T-cell (primary cell): ENCODE measurements at regions not wholly inside any gene's neighbourhood (a gene's known extent, or its start where the extent isn't known, plus 50 kb on each side); places are given as distances from the start of the nearest gene placed in this dataset.

ENCODE experiments used
- ATAC-seq, 4 experiments: fragments of 200-7000 bp in 3 of 4; fragments of 150-1000 bp in 1 of 4; cut with Tn5 transposase; replicated peaks in 1 of 4; 1 replicate in 3 of 4; 2 replicates in 1 of 4; pipeline ENCODE4 v1.10.0; 2021; ENCODE audit warnings: moderate library complexity in 3 of 4, mild to moderate bottlenecking in 2 of 4, moderate number of reproducible peaks in 1 of 4
- CTCF ChIA-PET, 2 donors: fragments of 300-600 bp; sonication (Branson Sonifier 250); formaldehyde crosslinking; loops; one replicate each; lab custom pipeline; 2022; ENCODE audit warnings: antibody characterized with exemption in 2 of 2; lab: Charles Lee
- POLR2A ChIA-PET, 2 donors: fragments of 300-600 bp; sonication (Branson Sonifier 250); formaldehyde crosslinking; loops; one replicate each; lab custom pipeline; 2022; ENCODE audit warnings: antibody characterized with exemption in 2 of 2; lab: Charles Lee
- DNase-seq, 35 experiments: peaks; one replicate each; pipeline versions ENCODE4 v3.0.0 to v3.0.0-alpha.2; 2013 to 2023
- H3K27ac ChIP-seq: one replicate; pipeline ENCODE4 v1.5.1; 2013; ENCODE audit warnings: low read length
- H3K27me3 ChIP-seq, 2 experiments: replicated peaks in 1 of 2; 1 replicate in 1 of 2; 2 replicates in 1 of 2; pipeline versions ENCODE4 v1.6.1 to v1.7.0; 2013; ENCODE audit warnings: low read length in 1 of 2, mixed read lengths in 1 of 2; ENCODE audit not compliant: control insufficient read depth in 2 of 2, insufficient read depth in 2 of 2; ENCODE audit errors: extremely low read depth in 1 of 2
- H3K36me3 ChIP-seq, 2 donors: 1 replicate in 1 of 2; 2 replicates in 1 of 2; pipeline versions ENCODE4 v1.6.1 to v1.7.0; 2013; ENCODE audit warnings: low read length in 1 of 2; ENCODE audit not compliant: control insufficient read depth in 2 of 2, insufficient read depth in 1 of 2; ENCODE audit errors: extremely low read depth in 1 of 2
- H3K4me1 ChIP-seq, 2 experiments: 1 replicate in 1 of 2; 2 replicates in 1 of 2; pipeline versions ENCODE4 v1.6.1 to v1.7.0; 2013; ENCODE audit warnings: low read length in 2 of 2, mixed read lengths in 1 of 2; ENCODE audit not compliant: insufficient read depth in 2 of 2, control insufficient read depth in 1 of 2; ENCODE audit errors: extremely low read depth in 1 of 2
- H3K4me3 ChIP-seq, 2 donors: 1 replicate in 1 of 2; 2 replicates in 1 of 2; pipeline versions ENCODE4 v1.5.1 to v1.7.0; 2013; ENCODE audit warnings: mild to moderate bottlenecking in 2 of 2, low read length in 1 of 2, moderate library complexity in 1 of 2; ENCODE audit not compliant: control insufficient read depth in 1 of 2; ENCODE audit errors: extremely low read depth in 1 of 2
- H3K9me3 ChIP-seq: 2 replicates; pipeline ENCODE4 v1.7.0; 2013
- H3K27ac Mint-ChIP-seq, 2 donors: one replicate each; pipeline ENCODE4 v1.8.0; 2020 to 2021; ENCODE audit warnings: mild to moderate bottlenecking in 2 of 2, mixed read lengths in 2 of 2
- H3K27me3 Mint-ChIP-seq, 2 donors: one replicate each; pipeline ENCODE4 v1.8.0; 2021 to 2022; ENCODE audit warnings: mixed read lengths in 2 of 2
- H3K36me3 Mint-ChIP-seq: one replicate; pipeline ENCODE4 v1.8.0; 2021; ENCODE audit warnings: mixed read lengths
- H3K4me1 Mint-ChIP-seq, 3 donors: one replicate each; pipeline ENCODE4 v1.8.0; 2020 to 2022; ENCODE audit warnings: mixed read lengths in 3 of 3, mild to moderate bottlenecking in 1 of 3
- H3K4me3 Mint-ChIP-seq, 3 donors: one replicate each; pipeline ENCODE4 v1.8.0; 2020 to 2022; ENCODE audit warnings: mild to moderate bottlenecking in 3 of 3, mixed read lengths in 3 of 3, moderate library complexity in 3 of 3
- H3K9me3 Mint-ChIP-seq, 3 donors: one replicate each; pipeline ENCODE4 v1.8.0; 2020 to 2022; ENCODE audit warnings: mixed read lengths in 3 of 3
- WGBS: methylation state at CpG from one replicate; pipeline ENCODE4 v1.1.5; 2013; ENCODE audit warnings: missing lambda C conversion rate; ENCODE audit not compliant: insufficient coverage; 5-methylcytosine and 5-hydroxymethylcytosine counted together

- no peaks in the 10 kb centered on the region for H3K36me3 Mint-ChIP-seq
- no peaks in the 10 kb centered on the region for H3K36me3 ChIP-seq
- no peaks in the 10 kb centered on the region for H3K4me1 ChIP-seq
- H3K9me3 ChIP-seq: no peaks in the 10 kb centered on the region
- POLR2A ChIA-PET: no interaction called here
- H3K9me3 Mint-ChIP-seq: peaks cover 0 to 8% (median 6%) of the 10 kb centered on the region in 3 donors
- DNase-seq (no peak), ATAC-seq (no peak)
- H3K27me3 Mint-ChIP-seq: no peaks in the 10 kb centered on the region
- no peak overlapping the region for H3K27ac ChIP-seq
- H3K27ac Mint-ChIP-seq: no peak overlapping the region
- WGBS: 100% methylated on average over 1 of the region's 1 CpG
- no peak overlapping the region for H3K4me3 Mint-ChIP-seq
- H3K27me3 ChIP-seq: no peaks in the 10 kb centered on the region
- H3K4me1 Mint-ChIP-seq: no peaks in the 10 kb centered on the region
- CTCF ChIA-PET: no interaction called here
- no peak overlapping the region for H3K4me3 ChIP-seq
Measured at GRCh38 chr5:120926471-120926870, 462.4 kb downstream of the PRR16 start.

- Mint-ChIP-seq H3K36me3 (no peaks in the 10 kb centered on the region), H3K4me1 (no peaks in the 10 kb centered on the region), H3K27me3 (no peaks in the 10 kb centered on the region), H3K27ac (no peak overlapping the region), H3K9me3 (peaks cover 6 to 9% (median 6%) of the 10 kb centered on the region in 3 donors), H3K4me3 (no peak overlapping the region)
- POLR2A ChIA-PET: no interaction called here
- Histone ChIP-seq H3K4me1 (no peaks in the 10 kb centered on the region), H3K27ac (no peak overlapping the region), H3K27me3 (no peaks in the 10 kb centered on the region), H3K4me3 (no peak overlapping the region), H3K36me3 (no peaks in the 10 kb centered on the region), H3K9me3 (no peaks in the 10 kb centered on the region)
- DNase-seq (no peak), ATAC-seq (no peak)
- CTCF ChIA-PET: no interaction called here
Measured at GRCh38 chr5:120927950-120928530, 463.9 kb downstream of the PRR16 start.

- POLR2A ChIA-PET: interaction anchor here in 1 of 2 donors (0.9 kb wide), 1 partner anchor 25 kb away, joined by 3 read pairs; no protein-coding TSS in a partner anchor
- Mint-ChIP-seq H3K36me3 (no peaks in the 10 kb centered on the region), H3K27me3 (no peaks in the 10 kb centered on the region), H3K4me3 (no peak overlapping the region), H3K9me3 (peaks cover 0 to 18% (median 10%) of the 10 kb centered on the region in 3 donors), H3K4me1 (no peaks in the 10 kb centered on the region), H3K27ac (no peak overlapping the region)
- no peaks in the 10 kb centered on the region for H3K4me1 ChIP-seq
- CTCF ChIA-PET: no interaction called here
- no peak for DNase-seq
- no peak overlapping the region for H3K4me3 ChIP-seq
- H3K27ac ChIP-seq: no peak overlapping the region
- no peak for ATAC-seq
- H3K9me3 ChIP-seq: no peaks in the 10 kb centered on the region
- H3K27me3 ChIP-seq: no peaks in the 10 kb centered on the region
- H3K36me3 ChIP-seq: no peaks in the 10 kb centered on the region
Measured at GRCh38 chr5:120932480-120932879, 468.4 kb downstream of the PRR16 start.

GRCh38 chr5:120934031-120934430 is 469.9 kb downstream of the PRR16 start:
- ChIA-PET POLR2A (no interaction called here), CTCF (no interaction called here)
- no peak overlapping the region for H3K27ac ChIP-seq
- H3K27me3 ChIP-seq: no peaks in the 10 kb centered on the region
- DNase-seq (no peak), ATAC-seq (no peak)
- H3K4me3 ChIP-seq: no peak overlapping the region
- no peaks in the 10 kb centered on the region for H3K36me3 ChIP-seq
- H3K4me1 ChIP-seq: no peaks in the 10 kb centered on the region
- no peaks in the 10 kb centered on the region for H3K36me3 Mint-ChIP-seq
- H3K27ac Mint-ChIP-seq: no peak overlapping the region
- peaks cover 0 to 18% (median 10%) of the 10 kb centered on the region in 3 donors for H3K9me3 Mint-ChIP-seq
- no peak overlapping the region for H3K4me3 Mint-ChIP-seq
- H3K4me1 Mint-ChIP-seq: no peaks in the 10 kb centered on the region
- WGBS: no CpG with 5 or more reads among the region's 1 CpG
- no peaks in the 10 kb centered on the region for H3K27me3 Mint-ChIP-seq
- H3K9me3 ChIP-seq: no peaks in the 10 kb centered on the region

GRCh38 chr5:120936652-120937051 is 472.6 kb downstream of the PRR16 start:
- no peaks in the 10 kb centered on the region for H3K9me3 ChIP-seq
- H3K27ac Mint-ChIP-seq: no peak overlapping the region
- H3K4me1 Mint-ChIP-seq: no peaks in the 10 kb centered on the region
- POLR2A ChIA-PET: no interaction called here
- no peak overlapping the region for H3K4me3 ChIP-seq
- H3K27ac ChIP-seq: no peak overlapping the region
- CTCF ChIA-PET: no interaction called here
- DNase-seq: no peak
- no peaks in the 10 kb centered on the region for H3K36me3 Mint-ChIP-seq
- H3K36me3 ChIP-seq: no peaks in the 10 kb centered on the region
- H3K27me3 Mint-ChIP-seq: no peaks in the 10 kb centered on the region
- H3K9me3 Mint-ChIP-seq: peaks cover 0 to 13% (median 12%) of the 10 kb centered on the region in 3 donors
- ATAC-seq: no peak
- no peaks in the 10 kb centered on the region for H3K27me3 ChIP-seq
- H3K4me1 ChIP-seq: no peaks in the 10 kb centered on the region
- H3K4me3 Mint-ChIP-seq: no peak overlapping the region
- 85% methylated on average over 27 of the region's 31 CpGs for WGBS

- Mint-ChIP-seq H3K27ac (no peak overlapping the region), H3K9me3 (peaks cover 4 to 14% (median 6%) of the 10 kb centered on the region in 3 donors), H3K4me1 (no peaks in the 10 kb centered on the region), H3K27me3 (no peaks in the 10 kb centered on the region), H3K36me3 (no peaks in the 10 kb centered on the region), H3K4me3 (no peak overlapping the region)
- no peaks in the 10 kb centered on the region for H3K27me3 ChIP-seq
- H3K36me3 ChIP-seq: no peaks in the 10 kb centered on the region
- ChIA-PET CTCF (no interaction called here), POLR2A (no interaction called here)
- no peaks in the 10 kb centered on the region for H3K4me1 ChIP-seq
- no peak overlapping the region for H3K4me3 ChIP-seq
- ATAC-seq (no peak), DNase-seq (no peak)
- no peak overlapping the region for H3K27ac ChIP-seq
- H3K9me3 ChIP-seq: no peaks in the 10 kb centered on the region
- no CpG with 5 or more reads among the region's 1 CpG for WGBS
Measured at GRCh38 chr5:120938604-120939003, 474.5 kb downstream of the PRR16 start.
